ENCODE measurements at regions not wholly inside any gene's neighbourhood (a gene's known extent, or its start where the extent isn't known, plus 50 kb on each side); places are given as distances from the start of the nearest gene placed in this dataset.

DNA sequence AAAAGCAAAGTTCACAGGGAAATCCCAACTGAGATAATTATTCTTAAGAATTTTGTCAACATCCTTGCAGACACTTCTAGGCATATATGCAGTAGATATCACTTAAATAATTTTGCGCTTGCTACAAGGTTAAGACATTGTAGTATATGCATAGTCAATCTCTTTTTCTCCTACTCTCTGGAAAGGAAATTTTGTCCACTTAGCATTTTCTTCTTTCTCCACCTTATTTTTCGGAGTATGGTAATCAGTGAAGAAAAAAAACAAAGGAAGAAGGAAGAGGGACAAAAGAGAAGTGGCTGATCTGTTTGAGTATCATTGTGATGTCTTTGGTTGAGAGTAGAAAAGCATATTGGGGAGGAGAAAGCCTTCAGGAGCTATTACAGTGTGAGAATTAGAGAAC is 104.6 kb downstream of the LACC1 start:
- no peak for DNase-seq (ENCODE audit: low spot score)

DNA sequence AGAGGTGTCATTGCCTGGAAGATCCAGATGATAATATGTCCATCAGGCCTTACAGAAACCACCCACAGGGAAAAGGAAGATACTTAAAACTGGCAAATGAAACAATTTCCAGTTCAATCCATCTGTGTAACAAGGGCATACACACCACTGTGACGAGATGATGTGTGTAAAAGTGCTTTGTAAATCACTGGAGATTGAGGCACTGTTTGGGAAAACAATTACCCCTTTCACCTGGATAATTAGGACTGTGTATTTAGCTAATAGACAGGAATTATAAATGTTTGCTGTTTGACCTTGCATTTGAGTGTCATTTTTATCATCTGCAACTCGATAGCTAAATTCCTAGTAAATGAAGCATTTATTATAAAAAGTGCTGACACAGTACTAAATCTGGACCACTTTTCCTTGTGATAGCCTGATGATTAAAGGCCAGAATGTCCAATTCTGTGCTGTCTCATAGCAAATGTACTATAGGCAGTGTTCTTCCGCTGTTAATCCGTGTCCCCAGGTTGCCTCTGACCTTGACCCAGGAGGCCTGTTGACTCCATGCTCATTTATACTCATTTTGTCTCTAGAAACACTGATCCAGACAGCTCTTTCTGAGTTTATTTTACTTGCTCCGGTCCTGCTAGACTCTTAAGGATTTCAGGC is 105.8 kb downstream of the LACC1 start:
- DNase-seq (ENCODE audit: low spot score): no peak

DNA sequence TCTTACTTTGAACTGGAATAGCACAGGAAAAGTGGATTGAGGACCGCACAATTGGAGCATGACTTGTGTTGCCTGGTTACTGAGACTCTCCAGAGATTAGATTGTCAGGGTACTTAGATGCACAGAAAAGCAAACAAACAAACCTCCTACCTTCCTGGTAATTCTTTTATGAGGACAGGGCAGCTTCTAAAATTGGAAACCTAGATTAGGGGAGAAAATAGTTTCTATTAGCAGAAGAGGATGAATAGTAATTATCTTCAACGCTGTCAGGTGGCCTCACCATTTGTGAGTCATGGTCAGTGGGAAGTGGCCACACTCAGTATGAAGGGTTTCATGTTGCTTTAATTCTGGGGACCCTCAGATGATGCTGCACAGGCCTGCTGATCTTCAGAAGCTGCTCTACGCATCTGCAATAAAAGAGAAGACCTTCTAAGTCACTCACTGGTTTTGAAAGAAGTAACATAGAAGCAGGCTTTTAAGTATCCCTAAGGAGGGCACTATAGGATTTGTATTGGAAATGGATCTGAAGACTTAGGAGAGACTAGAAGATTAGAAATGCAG is 106.8 kb downstream of the LACC1 start:
- no peak for DNase-seq (ENCODE audit: low spot score)

DNA sequence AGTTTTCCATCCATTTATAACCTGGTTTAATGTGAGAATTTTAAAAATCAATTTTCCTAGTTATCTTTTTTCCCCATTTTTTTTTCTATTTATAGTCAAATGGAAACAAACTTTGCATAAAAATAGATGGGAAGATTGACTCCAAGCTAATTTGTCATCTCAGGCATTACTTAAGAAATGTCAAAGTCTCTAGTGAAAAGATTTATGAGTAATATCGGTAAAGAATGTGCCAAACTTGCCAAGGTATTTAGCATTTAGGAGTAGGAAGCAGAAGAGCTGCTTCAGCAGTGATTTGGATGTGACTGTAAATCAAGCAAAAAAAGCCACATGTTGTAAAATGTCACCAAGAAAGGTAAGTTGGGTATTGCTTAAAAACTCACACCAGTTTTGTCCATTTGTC is 108.6 kb downstream of the LACC1 start:
- DNase-seq (ENCODE audit: low spot score): no peak

DNA sequence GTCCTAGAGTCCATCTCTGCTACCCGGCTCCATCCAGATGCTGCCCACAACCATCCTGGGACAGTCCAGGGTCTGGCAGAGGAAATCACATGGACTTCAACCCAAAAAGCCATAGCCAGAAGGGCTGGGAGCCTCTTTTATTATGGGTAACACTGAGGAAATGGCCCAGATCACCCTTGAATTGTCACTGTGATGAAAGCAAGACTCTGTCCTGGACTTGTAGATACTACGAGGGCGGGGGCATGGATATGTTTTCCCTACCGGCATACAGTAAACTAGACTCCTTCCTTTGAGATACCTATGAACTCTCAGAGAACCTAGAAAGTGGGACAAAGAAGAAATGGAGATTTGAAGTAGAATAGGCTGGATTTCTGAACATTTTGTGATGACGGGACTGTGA is 110.3 kb downstream of the LACC1 start:
- no peak for DNase-seq (ENCODE audit: low spot score)

DNA sequence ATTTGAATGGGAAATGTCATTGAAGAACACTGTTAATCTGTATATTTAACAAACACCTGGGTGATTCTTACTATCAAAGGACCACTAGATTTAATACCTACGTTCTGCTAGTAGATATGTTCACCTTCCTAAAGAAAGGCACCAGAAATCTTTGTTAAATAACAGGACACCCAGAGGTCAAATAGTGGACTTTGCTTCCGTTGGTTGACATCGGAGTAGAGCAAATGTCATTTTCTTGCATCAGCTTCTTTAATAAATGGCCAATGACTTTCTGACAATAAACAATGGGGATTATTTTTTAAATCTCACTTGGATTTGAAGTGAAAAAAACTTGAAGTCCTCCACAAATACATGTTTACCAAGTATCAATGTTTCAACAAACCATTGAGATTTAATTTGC is 111.1 kb downstream of the LACC1 start:
- no peak for DNase-seq (ENCODE audit: low spot score)

DNA sequence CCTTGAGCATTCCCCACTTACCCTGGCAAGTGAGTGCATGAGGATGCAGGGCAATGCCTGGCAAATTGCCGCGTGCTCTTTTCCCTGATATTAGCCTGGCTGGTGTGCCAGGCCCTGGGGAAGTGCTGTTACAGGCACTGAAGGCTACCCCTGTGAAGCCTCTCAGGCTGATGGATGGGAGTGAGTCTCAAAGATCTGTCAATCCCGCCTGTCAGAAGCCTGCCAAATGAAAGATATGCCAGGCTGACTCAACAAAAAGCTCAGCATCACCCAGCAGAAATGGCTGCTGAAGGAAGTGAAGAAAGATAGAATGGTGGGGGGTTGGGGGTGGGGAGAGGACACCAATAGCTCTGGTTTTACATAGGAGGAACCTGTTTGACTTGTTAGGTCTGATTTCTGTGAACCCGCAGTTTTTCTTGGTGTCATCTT is 112.1 kb downstream of the LACC1 start:
- DNase-seq (ENCODE audit: low spot score): no peak

DNA sequence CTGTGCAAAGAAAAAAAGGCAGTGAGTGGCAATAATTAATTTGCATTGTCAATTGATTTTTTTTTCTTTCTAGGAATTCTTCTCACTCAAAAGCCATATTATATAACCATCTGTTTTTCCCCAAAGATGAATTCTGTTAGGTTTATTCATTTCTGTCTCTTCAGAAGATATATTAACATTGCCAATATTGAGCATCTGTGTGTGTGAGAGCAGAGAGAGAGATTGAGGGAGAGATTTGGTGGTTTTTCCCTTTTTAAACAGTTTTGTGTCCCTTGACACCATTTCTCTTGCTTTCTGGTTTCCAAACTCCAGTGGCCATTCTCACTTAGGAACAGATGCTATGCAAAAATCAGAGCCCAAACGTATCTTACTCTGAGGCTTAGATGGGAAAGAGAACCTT is 112.5 kb downstream of the LACC1 start:
- DNase-seq (ENCODE audit: low spot score): no peak

DNA sequence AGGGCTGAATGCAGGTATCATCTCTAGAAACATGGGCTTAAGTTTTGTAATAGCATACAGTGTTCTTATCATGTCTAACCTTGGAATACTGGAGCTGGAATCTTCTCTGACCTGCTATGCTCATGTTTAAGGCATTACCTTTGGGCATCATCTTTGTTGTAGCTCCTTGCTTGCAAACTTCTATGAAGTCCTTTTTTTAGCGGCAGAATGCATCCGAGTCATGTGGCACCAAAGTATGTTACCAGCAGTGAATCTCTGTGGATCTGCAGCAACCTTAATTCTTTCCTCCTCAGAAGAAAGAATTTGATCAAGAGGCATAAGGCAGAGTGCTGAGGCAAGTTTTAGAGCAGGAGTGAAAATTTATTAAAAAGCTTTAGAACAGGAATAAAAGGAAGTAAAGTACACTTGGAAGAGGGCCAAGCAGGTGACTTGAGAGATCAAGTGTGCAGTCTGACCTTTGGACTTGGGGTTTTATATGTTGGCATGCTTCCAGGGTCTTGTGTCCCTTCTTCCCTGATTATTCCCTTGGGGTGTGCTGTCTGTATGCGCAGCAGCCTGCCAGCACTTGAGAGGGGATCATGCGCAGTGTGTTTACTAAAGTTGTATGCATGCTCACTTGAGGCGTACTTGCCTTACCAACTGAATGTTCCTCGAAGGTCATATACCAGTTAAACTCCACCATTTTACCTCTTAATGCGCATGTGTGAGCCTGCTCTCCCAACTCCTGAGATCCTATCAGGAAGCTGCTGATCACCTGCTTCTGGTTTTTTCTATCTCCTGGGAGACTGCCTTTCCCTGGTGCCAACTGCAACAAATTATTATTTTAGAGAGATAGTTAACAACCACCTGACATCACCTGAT is 115.5 kb downstream of the LACC1 start:
- no peak for DNase-seq (ENCODE audit: low spot score)

DNA sequence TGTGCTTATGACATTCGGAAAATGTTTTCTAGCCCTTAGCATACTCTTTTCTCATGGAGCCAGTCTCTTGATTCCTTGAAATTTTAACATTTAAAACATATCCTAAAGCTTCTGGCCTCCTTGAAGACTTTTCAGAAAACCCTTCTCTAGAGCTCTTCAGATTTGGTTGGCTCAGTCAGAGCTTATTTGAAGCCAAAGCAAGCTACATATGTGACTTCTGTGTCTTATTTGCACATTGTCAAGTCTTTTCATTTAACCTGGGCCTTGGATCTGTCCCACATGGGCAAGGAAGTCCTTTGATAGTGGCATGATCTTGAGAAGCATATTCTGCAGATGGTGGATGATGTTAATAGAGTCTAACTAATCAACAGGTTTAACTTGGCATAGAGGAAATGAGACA is 116.5 kb downstream of the LACC1 start:
- DNase-seq (ENCODE audit: low spot score): no peak

DNA sequence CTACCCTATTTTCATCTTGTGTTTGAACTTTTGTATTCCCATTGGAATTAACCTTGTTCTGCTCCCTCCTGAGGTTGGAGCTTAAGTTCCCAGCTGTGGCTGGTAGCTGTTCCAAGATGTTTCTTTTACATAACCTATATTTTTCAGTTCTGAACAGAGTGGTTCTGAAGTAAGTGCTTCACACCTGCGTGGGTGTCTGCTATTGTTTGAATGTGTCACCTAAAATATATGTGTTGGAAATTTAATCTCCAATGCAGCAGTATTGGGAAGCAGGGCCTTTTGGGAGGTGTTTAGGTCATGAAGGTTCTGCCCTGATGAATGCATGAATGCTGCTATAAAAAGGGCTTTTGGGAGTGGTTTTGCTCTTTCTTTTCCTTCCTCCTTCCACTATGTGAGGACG is 123.8 kb downstream of the LACC1 start:
- DNase-seq (ENCODE audit: low spot score): no peak

DNA sequence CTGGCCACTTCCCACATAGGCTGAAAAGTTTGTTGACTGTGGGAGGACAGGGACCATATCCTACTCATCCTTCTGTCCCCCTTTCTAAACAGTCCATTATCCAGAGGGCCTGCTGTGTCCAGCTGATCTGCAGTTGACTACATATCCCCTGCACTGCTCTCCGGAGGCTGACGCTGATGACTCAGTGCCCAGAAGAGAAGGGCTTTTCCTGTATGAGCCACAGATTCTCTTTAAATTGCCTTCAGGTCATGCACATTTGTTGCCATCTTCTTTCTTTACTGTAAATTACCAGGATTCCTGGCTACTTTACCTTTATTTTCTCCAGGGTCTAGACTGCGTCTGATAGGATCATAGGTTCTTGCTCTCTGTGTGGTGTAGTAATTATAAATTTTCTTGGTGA is 125.2 kb downstream of the LACC1 start:
- DNase-seq (ENCODE audit: low spot score): no peak

DNA sequence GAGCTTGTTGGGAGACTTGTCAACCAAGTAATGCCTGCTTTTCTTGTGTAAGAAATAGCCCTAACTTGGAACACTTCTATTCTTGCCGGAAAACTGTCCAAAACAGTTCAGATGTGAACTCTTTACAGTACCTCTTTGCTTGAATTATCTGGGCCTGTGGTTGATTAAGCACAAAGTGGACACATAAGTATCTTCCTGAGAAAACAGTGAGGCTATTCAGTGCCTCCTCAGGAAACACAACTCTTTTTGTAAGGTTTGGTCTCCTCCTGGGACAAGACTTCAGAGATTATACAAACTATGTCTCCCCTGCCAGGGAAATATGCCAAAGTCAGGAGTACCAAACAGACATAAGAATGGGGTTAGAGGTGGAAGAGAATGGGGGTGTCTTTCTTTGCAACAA is 127.7 kb downstream of the LACC1 start:
- DNase-seq (ENCODE audit: low spot score): no peak

DNA sequence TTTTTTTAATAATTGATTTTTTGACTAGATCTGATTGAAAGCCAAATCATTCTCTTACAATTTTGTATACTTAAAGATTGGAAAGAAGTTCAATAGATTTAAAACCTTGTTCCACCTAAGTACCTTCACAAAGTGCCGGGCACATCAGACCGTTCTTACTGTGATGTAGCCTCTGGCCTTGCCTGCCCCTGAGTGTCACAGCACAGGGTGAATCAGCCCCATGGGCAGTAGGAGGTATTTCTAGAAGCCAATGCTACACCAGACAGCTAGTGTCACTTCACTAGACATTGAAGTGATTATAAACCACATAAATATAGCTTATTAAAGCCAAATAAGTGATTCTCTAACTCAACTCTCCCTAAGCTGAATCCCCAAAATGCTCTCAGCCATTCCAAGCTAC is 131.3 kb downstream of the LACC1 start:
- DNase-seq (ENCODE audit: low spot score): no peak

DNA sequence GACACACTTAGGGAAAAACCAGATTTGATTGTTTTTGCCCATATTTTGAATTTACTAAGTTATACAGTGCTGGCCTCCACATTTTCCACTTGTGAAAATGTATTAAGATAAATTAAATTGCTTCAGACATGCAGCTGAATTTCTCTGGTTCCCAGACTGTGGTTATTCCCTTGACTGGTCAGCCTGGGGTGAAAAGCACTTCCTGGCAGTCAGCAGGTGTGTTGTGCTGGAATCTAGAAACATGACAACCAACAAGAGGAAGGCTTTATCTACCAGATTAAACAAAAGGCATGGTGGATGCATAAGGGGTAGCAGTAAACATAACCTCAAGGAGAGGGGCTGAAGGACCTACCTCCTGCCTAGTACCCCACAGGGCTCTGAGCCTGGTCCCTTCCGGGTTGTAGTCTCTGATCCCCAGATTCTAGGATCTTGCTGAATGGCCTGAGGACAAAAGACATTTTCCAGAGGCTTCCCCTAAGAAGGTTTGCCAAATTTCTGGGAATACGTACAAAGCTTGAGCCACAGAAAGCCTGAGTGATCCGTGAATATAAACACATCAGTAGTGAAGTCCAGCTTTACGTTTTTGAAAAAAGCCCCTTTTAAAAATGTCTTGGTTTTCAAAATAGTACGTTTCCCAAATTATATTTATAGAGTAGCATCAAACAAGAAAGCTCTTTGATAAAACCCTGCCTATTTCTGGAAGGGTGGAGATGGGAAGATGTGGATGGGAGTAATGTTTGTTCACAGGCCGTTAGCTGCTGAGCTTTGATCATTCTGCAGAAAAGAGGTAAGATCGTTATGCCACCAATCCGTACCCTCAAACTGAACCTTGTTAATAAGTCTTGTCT is 133.4 kb downstream of the LACC1 start:
- no peak for DNase-seq (ENCODE audit: low spot score)

DNA sequence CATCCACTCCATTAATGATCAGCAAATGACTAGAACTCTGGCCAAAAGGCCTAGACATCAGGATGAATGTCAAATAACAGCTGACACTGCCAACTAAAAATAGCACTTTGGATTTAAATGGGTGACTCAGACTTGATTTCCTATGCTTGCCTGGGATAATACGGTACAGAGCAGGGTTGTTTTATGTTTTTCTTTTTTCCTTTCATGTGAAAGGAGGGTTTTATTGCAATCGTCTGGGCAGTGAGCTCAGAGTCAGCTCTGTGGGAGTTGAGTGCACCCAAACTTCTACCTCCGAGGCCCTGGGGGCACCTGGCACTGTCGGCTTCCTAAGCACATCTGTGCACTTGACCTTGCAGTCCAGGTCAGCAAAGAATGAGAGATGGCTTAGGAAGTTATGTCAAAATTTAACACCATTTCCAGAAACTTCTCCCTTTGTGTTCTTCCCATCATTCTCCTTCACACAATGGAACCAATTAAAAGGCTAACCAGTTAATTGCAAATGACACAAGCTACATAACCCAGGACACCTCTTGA is 134.1 kb downstream of the LACC1 start:
- no peak for DNase-seq (ENCODE audit: low spot score)

DNA sequence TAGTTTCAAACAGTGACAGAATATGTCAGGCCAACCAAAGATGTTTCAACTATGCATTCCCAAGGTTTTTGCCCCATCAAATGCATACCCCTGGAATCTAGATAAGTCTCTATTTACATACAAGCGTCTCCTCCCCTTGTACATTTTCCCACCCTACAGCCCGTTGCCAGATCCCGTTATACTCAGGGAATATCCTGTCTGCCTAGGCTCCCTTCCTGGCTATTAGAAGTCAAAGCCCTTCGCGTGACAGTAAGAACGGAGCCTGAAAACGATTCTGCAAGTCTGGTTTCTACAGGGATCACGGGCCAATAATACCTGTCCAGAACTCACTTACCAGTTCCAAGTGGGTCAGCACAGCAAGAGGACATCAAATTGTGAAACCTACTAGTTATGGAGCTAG is 134.8 kb downstream of the LACC1 start:
- DNase-seq (ENCODE audit: low spot score): no peak

DNA sequence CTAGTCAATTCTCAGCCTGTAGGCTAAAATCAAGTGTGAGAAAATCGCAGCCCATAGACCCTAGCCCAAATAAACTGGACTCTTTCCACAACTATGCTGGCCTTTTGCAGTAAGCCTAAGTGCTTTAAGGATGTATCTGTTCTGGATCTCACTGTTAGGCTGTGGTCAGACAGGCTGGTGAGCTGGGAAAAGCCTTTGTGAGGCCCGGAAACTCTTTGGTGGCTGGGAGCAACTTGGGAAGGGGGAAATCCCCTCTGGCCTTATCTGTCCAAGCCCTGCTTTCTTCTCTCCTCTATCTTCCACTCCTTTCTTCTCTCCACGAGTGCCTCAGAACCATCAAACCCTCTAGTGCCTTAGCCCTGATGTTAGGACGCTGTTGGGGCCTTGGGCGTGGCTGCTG is 135.4 kb downstream of the LACC1 start:
- DNase-seq (ENCODE audit: low spot score): no peak

DNA sequence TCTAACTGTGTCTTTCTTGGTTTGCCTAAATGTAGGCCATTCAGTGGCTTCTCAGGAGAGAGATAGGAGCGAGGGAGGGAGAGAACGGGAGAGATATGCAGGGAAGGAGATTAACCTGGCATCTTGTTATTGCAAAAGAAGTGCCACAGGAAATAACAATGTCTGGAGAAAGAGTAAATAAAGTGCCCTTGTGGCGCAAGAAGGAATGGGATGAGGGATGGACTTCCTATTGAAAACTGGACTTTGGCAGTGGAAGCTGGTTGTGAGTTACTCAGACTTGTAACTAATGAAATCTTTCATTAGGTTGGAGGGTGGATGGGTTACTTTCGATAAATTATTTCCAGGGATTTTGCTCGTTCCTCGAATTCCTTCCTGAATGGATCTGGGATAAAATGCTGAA is 136.1 kb downstream of the LACC1 start:
- no peak for DNase-seq (ENCODE audit: low spot score)

DNA sequence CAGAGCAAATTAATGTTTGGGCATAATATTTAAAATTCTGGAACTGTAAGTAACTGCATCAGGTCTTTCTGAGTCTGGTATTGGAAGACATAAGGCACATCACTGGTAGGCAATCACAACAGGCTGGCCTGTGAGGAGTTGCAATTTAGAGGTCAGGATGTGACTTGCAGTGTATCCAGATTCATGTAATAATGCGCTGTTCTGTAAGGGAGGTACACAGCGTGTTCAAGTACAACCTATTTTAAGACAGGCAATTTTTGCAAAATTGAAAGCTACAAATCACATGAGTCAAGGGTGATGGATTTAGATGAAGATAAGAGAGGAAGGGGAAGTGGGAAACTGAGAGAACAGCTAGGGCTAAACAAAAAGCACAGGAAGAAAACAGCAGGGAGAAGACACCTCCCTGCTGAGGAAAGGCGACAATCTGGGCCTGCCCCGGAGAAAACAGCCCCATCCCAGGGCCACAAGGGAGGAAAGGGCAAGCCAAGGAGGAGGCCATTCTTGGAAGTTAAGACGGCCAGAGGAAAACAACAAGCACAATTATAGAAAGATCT is 138.1 kb downstream of the LACC1 start:
- DNase-seq (ENCODE audit: low spot score): no peak

DNA sequence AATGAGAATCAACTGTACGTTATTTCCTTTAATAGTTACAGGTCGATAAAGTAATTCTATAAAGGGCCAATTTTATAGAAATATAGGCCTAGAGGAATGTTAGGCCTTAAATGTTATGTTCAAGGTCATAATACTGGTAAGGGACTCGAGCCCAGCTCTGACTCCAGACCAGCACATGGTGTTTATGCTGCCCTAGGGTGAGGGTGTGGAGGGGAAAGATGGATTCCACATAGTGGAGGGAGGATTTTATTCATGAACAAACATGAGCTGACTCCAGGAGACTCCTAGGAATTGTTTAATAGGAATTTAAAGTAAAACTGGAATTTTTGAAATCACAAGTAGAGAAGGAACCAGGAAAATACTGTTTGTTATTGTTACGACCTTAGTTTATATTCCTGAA is 139.9 kb downstream of the LACC1 start:
- no peak for DNase-seq (ENCODE audit: low spot score)

DNA sequence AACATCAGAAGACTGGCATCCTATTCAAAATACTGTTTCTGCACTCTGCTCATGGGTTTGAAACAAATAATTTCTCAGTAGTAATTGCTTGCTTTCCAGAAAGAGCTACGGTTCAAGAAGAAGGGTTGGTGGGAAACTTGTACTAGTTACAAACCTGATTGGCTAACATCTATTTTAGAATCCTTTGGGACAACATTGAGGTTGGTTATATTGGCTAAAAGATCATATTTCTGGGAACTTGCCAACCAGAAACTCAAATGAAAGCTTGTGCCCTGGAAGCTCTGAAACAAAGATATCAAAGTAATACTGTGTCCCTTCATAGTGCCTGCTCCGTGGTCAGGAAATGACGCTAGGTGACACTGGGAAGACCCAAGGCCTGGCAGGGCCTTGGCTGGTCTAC is 141.7 kb downstream of the LACC1 start:
- DNase-seq (ENCODE audit: low spot score): no peak

Measured in HuH-7 (cell line).